Astrocyte (in vitro differentiated cells and primary cell): ENCODE measurements at regions not wholly inside any gene's neighbourhood (a gene's known extent, or its start where the extent isn't known, plus 50 kb on each side); places are given as distances from the start of the nearest gene placed in this dataset.

ENCODE experiments used
- CTCF ChIP-seq: IDR thresholded peaks from 2 replicates; pipeline ENCODE4 v1.5.1; 2011; ENCODE audit warnings: low read depth, mild to moderate bottlenecking, inconsistent platforms, low read length, moderate library complexity; ENCODE audit not compliant: insufficient read depth
- EZH2 ChIP-seq: IDR thresholded peaks from 2 replicates; pipeline ENCODE4 v1.6.1; 2012; ENCODE audit warnings: mild to moderate bottlenecking, low read length, inconsistent platforms; ENCODE audit not compliant: insufficient read depth

GRCh38 chr14:103192246-103192840 is 69.1 kb downstream of the TNFAIP2 start:
- no peak for TF ChIP-seq CTCF
- TF ChIP-seq EZH2 = no peak
